Esophagus (tissue), 2 donors: ENCODE measurements at regions not wholly inside any gene's neighbourhood (a gene's known extent, or its start where the extent isn't known, plus 50 kb on each side); places are given as distances from the start of the nearest gene placed in this dataset.

Experiments
- H3K27ac ChIP-seq, 2 donors: one replicate each; pipeline ENCODE4 v1.5.1; 2013; ENCODE audit warnings: low read depth in 2 of 2, mild to moderate bottlenecking in 2 of 2, inconsistent platforms in 1 of 2, low read length in 1 of 2, moderate library complexity in 1 of 2
- H3K27me3 ChIP-seq, 2 donors: one replicate each; pipeline ENCODE4 v1.6.1; 2013; ENCODE audit warnings: low read length in 2 of 2, control low read depth in 1 of 2, mild to moderate bottlenecking in 1 of 2; ENCODE audit not compliant: insufficient read depth in 2 of 2, control insufficient read depth in 1 of 2
- H3K36me3 ChIP-seq, 2 donors: one replicate each; pipeline ENCODE4 v1.6.1; 2013; ENCODE audit warnings: low read length in 1 of 2; ENCODE audit not compliant: control insufficient read depth in 2 of 2, insufficient read depth in 2 of 2
- H3K4me1 ChIP-seq, 2 donors: one replicate each; pipeline ENCODE4 v1.6.1; 2013; ENCODE audit warnings: low read length in 1 of 2; ENCODE audit not compliant: control insufficient read depth in 2 of 2, insufficient read depth in 2 of 2
- H3K4me3 ChIP-seq, 2 donors: one replicate each; pipeline ENCODE4 v1.5.1; 2013; ENCODE audit warnings: low read length in 2 of 2, mild to moderate bottlenecking in 2 of 2, low read depth in 1 of 2, moderate library complexity in 1 of 2
- H3K9me3 ChIP-seq, 2 donors: one replicate each; pipeline ENCODE4 v1.6.1; 2013; ENCODE audit warnings: mild to moderate bottlenecking in 2 of 2, low read depth in 1 of 2, low read length in 1 of 2, moderate library complexity in 1 of 2; ENCODE audit not compliant: control insufficient read depth in 2 of 2, insufficient read depth in 1 of 2
- WGBS, 2 donors: extraction: QIAGEN DNeasy Blood & Tissue Kit; methylation state at CpG; one replicate each; pipeline ENCODE4 v1.1.7; 2013; 5-methylcytosine and 5-hydroxymethylcytosine counted together
- donor health status: healthy with polysubstance abuse.
- donor health status: Bipolar disorder and iron deficiency.

- Histone ChIP-seq H3K9me3 (no peaks in the 10 kb centered on the region), H3K27me3 (peaks cover 0 to 18% of the 10 kb centered on the region in 2 donors), H3K36me3 (no peaks in the 10 kb centered on the region), H3K27ac (no peak overlapping the region), H3K4me1 (no peaks in the 10 kb centered on the region), H3K4me3 (no peak overlapping the region)
- WGBS, 2 donors: 89 to 95% methylated on average over 3 of the region's 3 CpGs
These were observed 76.7 kb downstream of the FRMPD3 start for GRCh38 chrX:107526141-107526540.

- Histone ChIP-seq H3K27me3 (peaks cover 0 to 10% of the 10 kb centered on the region in 2 donors), H3K27ac (no peak overlapping the region), H3K36me3 (no peaks in the 10 kb centered on the region), H3K4me1 (no peaks in the 10 kb centered on the region), H3K4me3 (no peak overlapping the region), H3K9me3 (no peaks in the 10 kb centered on the region)
- WGBS, 2 donors: 71 to 75% methylated on average over 4 of the region's 4 CpGs
These were observed 80.7 kb downstream of the FRMPD3 start for GRCh38 chrX:107530141-107530540.

- 26% methylated on average over 6 of the region's 6 CpGs for WGBS, 2 donors
- Histone ChIP-seq H3K4me1 (no peaks in the 10 kb centered on the region), H3K27ac (no peak overlapping the region), H3K4me3 (no peak overlapping the region), H3K36me3 (no peaks in the 10 kb centered on the region), H3K27me3 (no peaks in the 10 kb centered on the region), H3K9me3 (no peaks in the 10 kb centered on the region)
These were observed 88.4 kb downstream of the FRMPD3 start for GRCh38 chrX:107537815-107538214.

- no peaks in the 10 kb centered on the region for H3K36me3 ChIP-seq
- no peak overlapping the region for H3K27ac ChIP-seq
- no peaks in the 10 kb centered on the region for H3K4me1 ChIP-seq
- no peaks in the 10 kb centered on the region for H3K9me3 ChIP-seq
- WGBS, 2 donors: 89 to 94% methylated on average over 1 of the region's 1 CpG
- H3K4me3 ChIP-seq: no peak overlapping the region
- no peaks in the 10 kb centered on the region for H3K27me3 ChIP-seq
These were observed 87.1 kb upstream of the PRPS1 start for GRCh38 chrX:107541244-107541643.

- no peaks in the 10 kb centered on the region for H3K4me1 ChIP-seq
- H3K36me3 ChIP-seq: no peaks in the 10 kb centered on the region
- no peaks in the 10 kb centered on the region for H3K27me3 ChIP-seq
- no peak overlapping the region for H3K27ac ChIP-seq
- no peak overlapping the region for H3K4me3 ChIP-seq
- no peaks in the 10 kb centered on the region for H3K9me3 ChIP-seq
These were observed 86.3 kb upstream of the PRPS1 start for GRCh38 chrX:107542040-107542439.

- Histone ChIP-seq H3K4me1 (no peaks in the 10 kb centered on the region), H3K4me3 (no peak overlapping the region), H3K27me3 (no peaks in the 10 kb centered on the region), H3K27ac (no peak overlapping the region), H3K36me3 (no peaks in the 10 kb centered on the region), H3K9me3 (no peaks in the 10 kb centered on the region)
- WGBS, 2 donors: 7 to 18% methylated on average over 2 of the region's 2 CpGs
These were observed 85.8 kb upstream of the PRPS1 start for GRCh38 chrX:107542500-107542899.

GRCh38 chrX:107547621-107548020, 80.7 kb upstream of the PRPS1 start:
- 78 to 79% methylated on average over 7 of the region's 7 CpGs for WGBS, 2 donors
- Histone ChIP-seq H3K4me3 (no peak overlapping the region), H3K27ac (no peak overlapping the region), H3K4me1 (no peaks in the 10 kb centered on the region), H3K27me3 (peaks cover 0 to 2% of the 10 kb centered on the region in 2 donors), H3K36me3 (no peaks in the 10 kb centered on the region), H3K9me3 (no peaks in the 10 kb centered on the region)

GRCh38 chrX:107548775-107549174, 79.5 kb upstream of the PRPS1 start:
- no peak overlapping the region for H3K4me3 ChIP-seq
- WGBS, 2 donors: 85 to 94% methylated on average over 3 of the region's 3 CpGs
- no peaks in the 10 kb centered on the region for H3K36me3 ChIP-seq
- H3K4me1 ChIP-seq: no peaks in the 10 kb centered on the region
- no peaks in the 10 kb centered on the region for H3K9me3 ChIP-seq
- H3K27me3 ChIP-seq: peaks cover 0 to 4% of the 10 kb centered on the region in 2 donors
- H3K27ac ChIP-seq: no peak overlapping the region

GRCh38 chrX:107549504-107549903, 78.8 kb upstream of the PRPS1 start:
- no peaks in the 10 kb centered on the region for H3K9me3 ChIP-seq

GRCh38 chrX:107551546-107551945, 76.8 kb upstream of the PRPS1 start:
- Histone ChIP-seq H3K9me3 (no peaks in the 10 kb centered on the region), H3K27ac (no peak overlapping the region), H3K36me3 (no peaks in the 10 kb centered on the region), H3K27me3 (peaks cover 0 to 4% of the 10 kb centered on the region in 2 donors), H3K4me3 (no peak overlapping the region), H3K4me1 (no peaks in the 10 kb centered on the region)
- WGBS, 2 donors: 67 to 81% methylated on average over 7 of the region's 7 CpGs

More at GRCh38 chrX:107549504-107549903, 78.8 kb upstream of the PRPS1 start:
- Histone ChIP-seq H3K36me3 (no peaks in the 10 kb centered on the region), H3K27me3 (peaks cover 0 to 4% of the 10 kb centered on the region in 2 donors), H3K4me3 (no peak overlapping the region), H3K4me1 (no peaks in the 10 kb centered on the region), H3K27ac (no peak overlapping the region)
- 65 to 81% methylated on average over 5 of the region's 5 CpGs for WGBS, 2 donors
